GM18873 (cell line): ENCODE measurements at regions not wholly inside any gene's neighbourhood (a gene's known extent, or its start where the extent isn't known, plus 50 kb on each side); places are given as distances from the start of the nearest gene placed in this dataset.

ENCODE experiments used
- ATAC-seq: cut with Tn5 transposase; IDR thresholded peaks from one replicate; pipeline ENCODE4 v1.9.1; 2021; ENCODE audit warnings: mild to moderate bottlenecking, moderate library complexity, moderate number of reproducible peaks; ENCODE audit not compliant: unreplicated experiment, low FRiP score

DNA sequence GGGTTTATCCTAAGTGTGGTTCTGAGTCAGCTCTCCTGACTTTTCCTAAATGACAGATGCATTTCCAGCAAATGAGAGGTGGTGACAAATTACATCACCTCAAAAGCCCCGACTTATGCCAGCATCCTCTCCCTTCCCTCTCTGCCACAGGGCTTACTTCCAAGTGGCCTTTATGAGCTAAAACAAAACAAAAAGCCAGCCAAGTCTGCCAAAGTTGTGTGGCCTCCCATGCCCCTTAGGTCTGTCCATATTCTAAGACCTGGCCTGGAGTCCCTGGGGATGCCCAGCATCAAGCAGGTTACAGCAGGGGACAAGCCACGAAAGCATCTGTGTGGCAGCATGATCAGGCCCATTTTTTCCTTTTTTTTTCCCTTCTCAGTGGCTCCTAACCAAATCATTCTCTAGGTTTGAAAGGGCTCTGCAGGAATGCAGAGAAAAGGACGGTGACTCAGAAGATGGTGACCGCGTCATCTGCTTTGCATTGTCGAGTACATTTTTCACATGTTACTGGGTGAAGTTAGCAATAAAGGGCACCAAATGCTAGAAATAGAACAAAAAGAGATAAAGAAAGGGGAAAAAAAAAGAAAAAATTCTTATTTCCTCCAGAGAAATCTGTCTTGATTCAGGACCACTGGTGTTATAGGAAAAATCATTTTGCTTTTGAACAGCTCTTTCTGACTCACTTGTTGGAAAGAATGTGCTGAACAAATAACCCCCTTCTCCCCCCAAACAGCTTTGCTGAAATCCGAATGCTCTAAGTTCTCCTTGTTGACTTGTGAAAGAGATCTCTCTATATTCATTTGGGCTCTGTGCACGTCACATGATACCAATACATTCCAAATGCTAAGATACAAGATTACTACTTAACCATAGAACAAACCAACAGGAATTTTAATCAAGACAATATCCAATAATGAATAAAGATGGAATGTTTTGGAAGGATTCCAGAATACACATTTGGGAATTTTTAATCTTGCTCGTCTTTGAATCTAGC is 178.7 kb downstream of the EN1 start:
- ATAC-seq = no peak

DNA sequence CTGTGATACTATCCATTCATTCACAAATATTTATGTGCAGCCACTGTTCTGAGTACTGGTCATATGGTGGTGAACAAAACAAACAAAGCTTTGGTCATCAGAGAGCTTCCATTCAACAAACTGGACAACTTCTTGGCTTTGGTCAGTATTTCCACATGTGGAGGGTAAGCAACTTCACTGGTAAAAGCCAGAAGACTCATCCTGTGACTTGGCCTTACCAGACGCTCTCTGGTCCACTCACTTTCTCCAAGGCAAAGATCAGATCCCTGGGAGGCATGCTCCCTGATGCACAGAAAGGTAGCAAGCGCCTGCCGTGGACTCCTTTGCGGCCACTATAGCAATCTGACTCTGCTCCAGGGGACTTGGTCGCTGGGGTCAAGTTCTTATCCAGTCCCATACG is 179.5 kb downstream of the EN1 start:
- no peak for ATAC-seq

DNA sequence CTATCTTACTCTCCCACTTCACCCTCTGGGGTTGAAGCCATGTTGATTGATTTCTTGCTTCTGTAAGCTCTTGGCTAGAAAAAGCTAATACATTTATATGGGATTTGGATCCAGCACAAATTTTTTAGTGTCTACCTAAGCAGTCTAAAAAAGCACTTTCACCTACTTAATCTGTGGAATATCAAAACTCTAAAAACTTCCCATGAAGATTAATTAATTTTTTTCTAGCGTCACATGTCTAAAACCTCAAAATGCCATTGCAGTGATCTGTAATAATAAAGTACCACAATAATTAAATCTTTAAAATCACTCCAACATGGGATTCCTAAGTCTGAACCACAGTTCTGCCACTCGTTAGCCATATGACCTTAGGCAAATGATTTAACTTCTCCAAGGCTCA is 180.1 kb downstream of the EN1 start:
- ATAC-seq = no peak

DNA sequence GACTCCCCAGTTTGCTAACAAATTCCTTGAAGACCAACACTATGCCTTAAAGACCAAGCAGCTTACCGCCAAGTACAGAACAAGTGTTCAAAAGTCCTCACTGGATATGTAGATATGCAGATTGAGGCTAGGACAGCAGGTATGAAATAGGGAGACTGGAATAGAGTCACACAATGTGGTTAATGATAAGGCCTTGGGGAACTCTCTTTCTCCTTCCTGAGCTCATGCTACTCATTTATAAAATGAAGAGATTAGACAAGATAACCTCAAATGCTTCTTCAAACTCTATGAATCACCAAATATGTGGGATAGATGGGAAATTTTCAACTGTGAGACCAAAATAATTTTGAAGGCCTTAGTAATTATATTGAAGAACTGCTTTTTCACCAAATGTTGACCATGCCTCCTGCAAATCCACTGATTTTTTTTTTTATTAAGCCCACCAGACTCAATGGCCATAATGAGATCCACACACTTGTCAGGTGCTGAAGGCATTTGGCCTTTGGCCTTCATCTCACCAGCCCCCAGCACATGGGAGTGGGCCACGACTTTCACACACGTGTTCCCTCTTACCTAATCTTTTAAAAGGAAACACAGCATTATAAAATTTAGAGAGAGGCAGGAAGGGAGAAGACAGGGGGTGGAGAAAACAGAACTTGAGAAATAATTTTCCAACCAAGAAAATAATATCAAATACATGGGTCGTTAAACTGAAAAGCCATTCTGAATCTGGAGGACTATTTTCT is 181.5 kb downstream of the EN1 start:
- no peak for ATAC-seq

DNA sequence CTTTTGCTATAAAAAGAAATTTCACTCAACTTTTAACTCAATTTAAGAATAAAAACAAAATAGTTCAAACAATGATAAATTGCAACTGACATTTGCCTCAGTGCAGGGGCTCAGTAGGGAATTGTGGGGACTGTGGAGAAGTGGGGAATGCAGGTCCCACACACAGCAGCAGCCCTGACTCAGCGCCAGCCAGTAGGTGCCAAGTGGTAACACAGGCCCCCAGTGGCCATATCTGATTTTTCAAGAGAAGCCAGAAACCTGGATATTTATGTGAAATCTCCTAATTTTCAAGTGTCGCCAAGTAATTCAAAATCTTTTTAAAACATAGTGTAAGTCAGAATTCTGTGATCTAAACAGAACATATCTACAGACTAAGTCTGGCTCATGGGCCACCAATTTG is 186.3 kb downstream of the EN1 start:
- no peak for ATAC-seq

DNA sequence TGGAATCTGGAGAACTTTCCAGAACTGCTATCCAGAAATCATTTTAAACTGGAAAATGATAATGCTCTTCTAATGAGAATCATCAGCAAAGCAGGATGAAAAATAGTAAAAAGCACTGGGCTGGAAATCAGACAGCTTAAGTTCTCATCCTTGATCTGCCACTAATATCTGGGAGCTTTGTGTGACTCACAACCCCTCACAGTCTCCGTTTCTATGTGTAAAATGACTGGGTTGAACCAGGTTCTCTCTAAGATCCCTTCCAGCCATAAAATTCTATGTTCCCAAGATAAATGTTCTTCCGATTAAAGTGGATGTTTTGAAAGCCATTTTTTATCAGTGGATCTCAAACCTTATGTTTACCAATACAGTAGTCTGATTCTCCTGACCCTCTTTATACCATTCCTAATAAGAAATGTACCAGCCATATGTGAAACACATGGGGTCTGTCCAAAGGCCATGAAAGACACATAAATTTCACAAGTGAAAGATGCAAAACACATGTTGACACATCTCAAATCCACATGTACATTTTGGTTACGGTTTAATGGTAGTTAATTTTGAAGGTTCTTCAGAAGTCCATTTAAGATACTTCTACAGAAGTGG is 188.8 kb downstream of the EN1 start:
- ATAC-seq = no peak

DNA sequence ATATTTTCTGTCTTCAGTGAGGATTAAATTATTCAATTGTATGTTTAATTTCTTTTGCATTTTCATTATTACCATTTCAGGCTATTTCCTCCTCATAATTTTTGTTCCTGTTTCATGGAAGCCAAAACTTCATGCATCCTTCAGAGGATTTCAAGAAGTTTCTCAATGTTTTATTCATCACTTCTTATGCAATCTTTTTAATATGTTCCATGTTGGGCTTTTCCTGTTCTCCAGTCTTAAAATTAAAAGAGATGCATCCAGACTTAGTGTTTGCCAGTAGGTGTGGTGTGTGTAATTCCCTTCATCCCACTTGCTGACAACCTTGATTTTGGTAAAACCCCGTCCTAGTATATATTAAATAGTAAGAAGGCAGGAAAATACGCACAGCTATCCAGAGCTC is 190.0 kb downstream of the EN1 start:
- ATAC-seq = no peak

DNA sequence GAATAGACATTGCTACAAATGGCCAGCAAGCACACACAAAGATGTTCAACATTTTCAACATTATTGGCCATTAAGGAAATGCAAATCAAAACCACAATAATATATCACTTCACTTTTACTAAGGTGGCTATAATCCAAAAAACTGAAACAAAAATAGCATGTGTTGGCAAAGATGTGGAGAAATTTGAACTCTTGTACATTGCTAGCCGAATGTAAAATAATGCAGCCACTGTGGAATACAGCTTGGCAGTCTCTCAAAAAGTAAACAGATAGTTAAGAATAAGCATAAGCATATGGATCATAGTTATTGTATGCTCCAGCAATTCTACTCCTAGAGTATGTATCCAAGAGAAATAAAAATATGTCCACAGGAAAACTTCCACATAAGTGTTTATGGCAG is 192.5 kb downstream of the EN1 start:
- no peak for ATAC-seq

DNA sequence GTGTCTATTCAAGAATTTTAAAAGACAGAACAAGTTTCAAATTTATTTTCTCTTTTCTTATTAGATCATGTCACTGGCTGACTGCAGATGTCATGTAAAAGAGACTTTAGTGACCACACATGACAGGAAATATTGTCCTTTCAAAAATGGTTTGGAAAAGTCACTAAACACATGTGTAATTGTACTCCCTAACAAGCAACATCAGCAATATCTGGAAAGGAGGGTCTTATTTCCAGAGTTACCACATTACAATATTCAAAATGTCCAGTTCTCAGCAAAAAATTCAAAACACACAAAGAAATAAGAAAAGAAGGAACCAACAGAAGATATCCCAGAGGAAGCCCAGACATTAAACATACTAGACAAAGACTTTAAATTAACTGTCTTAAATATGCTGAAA is 197.1 kb downstream of the EN1 start:
- ATAC-seq = no peak

DNA sequence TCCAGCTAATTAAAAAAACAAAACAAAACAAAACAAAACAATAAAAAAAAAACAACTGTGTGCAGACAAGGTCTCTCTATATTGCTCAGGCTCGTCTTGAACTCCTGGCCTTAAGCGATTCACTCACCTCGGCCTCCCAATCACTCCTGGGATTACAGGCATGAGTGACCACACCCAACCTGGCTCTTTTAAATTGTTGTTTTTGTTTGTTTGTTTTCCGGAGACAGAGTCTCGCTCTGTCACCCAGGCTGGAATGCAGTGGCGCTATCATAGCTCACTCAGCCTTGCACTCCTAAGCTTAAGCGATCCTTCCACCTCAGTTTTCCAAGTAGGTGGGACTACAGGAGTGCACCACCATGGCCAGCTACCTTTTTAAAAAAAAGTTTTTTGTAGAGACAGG is 201.6 kb downstream of the EN1 start:
- ATAC-seq = no peak

DNA sequence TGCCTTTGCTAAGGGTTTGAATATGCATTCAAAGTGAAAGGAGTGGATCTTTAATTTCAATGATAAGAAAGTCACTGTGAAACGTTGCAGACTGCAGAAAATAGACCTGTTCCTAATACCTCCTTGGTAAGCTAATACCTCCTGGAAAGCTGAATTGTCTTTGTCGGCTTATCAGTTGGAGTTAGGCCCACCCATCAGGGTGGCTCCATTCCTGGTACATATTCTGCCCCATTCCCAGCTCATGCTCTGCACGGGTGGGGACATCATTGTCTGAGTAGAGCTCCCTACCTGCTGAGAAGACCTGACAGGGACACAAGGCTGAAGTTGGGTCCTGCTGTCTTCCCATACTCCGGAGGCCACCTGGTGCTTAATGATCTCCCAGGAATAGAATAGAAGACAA is 203.3 kb downstream of the EN1 start:
- ATAC-seq = no peak

DNA sequence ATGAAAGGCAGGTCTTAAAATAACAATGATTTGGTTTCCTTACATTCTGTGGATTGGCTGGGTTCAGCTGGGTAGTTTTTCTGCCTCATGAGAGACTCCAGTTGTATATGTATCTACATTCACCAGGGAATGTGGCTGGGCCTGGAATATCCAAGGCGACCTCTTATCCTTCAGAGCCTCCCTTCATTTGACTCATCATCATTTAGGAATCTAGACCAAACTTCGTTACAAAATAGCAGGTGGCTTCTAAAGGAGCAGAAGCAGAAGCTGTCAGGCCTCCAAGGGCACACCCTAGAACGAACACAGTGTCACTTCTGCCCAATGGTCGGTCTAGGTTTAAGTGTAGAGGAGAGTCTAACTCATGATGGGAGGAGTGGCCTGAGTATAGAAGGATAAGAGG is 204.2 kb downstream of the EN1 start:
- ATAC-seq = no peak

DNA sequence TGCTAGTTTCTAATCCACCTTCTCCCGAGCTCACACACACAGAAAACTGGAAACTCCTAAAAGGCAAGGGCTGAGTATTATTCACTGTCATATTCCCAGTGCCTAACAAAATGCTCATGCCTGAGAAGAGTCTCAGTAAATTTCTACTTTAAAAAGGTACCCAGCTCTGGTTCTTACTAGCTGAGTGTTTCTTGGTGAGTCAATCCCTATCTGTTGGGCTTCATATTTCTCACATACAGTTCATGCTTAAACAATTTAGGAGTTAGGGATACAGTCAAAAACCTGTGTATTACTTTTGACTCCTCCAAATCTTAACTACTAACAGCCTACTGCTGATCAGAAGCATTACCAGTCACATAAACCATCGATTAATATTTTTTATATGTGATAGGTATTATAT is 204.9 kb downstream of the EN1 start:
- no peak for ATAC-seq

DNA sequence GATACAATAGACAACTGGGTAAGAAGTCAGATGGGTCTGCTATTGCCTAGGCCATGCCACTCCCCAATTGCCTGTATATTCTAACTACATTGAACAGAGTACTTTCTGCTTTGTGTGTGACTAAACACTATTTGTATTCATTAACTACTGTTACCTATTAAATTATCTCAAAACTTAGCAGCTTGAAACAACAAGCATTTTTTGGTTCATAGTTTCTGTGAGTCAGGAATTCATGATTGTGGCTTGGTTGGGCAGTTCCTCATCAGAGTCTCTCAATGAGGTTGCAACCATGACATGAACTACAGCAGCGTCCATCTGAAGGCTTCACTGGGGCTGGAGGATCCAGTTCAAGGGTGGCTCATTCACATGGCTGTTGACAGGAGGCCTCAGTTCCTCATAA is 205.7 kb downstream of the EN1 start:
- ATAC-seq = no peak

DNA sequence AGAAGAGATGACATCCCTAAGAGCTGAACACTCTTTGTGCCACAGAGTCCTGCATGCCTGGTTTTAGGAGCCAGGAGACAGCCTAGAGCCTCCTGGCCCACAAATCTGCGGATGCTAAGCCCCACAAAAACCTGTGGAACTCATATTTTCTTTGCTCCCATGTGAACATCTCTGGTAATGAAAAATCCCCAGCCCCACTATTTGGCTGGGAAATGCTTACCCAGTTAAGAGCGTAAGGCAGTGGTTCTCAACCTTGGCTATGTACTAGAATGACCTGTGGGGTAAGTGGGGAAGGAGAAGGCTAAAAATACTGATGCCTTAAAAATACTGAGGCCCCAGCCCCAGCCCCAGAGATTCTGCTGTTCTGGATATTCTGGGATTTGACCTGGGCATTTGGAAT is 208.1 kb downstream of the EN1 start:
- ATAC-seq = no peak

DNA sequence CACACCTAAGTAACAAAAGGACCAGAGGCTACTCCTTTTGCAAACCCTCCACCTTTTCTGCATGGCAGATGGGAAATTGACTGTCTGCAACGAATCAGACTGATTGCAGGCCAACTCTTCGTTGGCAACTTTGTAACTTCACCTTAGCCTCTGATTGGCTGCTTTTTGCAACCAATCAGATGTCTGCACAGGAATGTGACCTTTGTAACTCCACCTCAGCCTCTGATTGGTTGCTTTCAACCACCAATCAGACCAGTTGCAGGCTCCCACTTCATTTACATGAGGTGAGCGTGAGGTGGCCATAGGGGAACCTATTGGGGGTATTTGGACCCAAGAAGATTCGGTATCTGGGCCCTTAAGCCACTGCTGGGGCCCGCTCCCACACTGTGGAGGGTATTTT is 209.0 kb downstream of the EN1 start:
- no peak for ATAC-seq

DNA sequence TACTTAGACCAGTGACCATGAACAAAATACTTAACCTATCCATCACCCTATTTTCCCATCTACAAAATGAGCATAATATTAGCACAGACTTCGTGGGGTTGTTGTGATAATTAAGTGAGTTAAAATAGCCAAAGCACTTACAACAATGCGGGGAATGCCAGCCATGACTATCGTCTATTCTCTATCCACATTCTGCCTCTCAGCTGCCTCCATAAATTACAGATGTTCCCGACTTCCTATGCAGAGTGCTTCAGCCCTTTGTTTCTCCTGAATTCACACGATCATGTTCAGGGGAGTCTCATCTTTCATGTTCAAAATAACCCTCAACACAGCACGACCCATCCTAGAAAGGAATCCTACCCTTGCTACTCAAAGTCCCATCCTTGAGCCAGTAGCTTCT is 211.6 kb downstream of the EN1 start:
- ATAC-seq = no peak

DNA sequence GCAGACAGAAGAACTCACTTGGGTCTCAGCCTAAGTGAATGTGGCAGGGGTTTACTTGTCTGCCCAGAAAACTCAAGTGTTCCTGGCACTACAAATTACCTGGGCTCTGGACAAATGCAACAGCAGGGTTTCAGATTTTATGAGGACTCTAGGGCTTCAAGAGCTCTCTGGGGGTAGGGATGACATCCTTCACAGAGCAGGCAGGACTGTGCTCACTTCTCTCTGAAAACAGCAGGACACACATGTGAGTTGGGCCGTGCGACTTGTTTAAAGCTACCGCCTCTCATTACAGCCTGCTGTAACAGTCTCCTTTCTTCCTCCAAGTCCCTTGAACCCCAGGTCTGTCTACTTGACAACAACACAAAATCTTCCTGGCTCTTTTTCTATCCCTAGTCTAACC is 212.6 kb downstream of the EN1 start:
- ATAC-seq = no peak

DNA sequence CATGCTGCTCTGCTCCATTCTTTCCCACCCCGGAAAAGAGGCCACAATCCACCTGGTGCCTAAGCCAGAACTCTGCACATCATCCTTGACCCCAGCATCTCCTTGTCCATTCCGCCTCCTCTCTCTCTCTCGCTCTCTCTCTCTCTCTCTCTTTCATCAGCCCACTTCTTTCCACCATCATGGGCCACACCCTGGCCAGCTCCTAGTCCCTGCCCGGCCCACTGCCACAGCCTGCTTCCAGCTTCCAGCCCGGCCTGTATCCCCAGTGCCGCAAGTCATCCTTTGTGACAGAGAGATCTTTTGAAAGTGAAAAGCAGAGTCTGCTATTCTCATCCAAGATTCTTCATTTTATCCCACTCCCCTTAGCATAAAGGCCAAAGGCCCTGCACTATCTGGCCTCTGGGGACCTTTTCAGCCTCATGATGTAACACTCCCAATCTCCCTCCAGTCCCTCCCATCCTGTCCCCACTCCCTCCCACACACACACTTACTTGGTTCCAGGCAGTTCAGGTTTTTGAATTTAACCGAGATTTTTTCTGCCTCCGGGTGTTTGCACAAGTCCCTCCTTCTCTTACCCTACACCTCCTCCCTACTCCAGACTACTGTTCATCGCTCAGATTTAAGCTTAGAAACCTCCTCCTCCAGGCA is 214.0 kb downstream of the EN1 start:
- ATAC-seq = no peak

DNA sequence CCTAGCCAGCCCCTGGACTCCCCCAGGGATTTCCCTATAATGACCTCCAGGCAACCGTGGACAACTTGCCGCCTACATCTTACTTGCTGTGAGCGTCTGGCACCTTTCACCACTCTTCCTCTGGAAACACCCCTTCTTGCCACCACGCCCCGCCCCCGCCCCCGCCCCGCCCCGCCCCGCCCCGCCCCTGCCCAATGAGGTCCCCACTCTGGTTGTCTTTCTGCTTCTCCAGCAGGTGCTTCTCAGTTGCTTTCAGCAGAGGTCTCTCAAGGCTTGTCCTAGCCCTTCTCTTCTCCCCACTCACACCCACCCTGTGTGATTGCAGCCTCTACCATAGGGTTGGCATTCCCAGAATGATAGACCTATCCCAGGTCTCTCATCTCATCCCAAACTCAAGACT is 214.5 kb downstream of the EN1 start:
- ATAC-seq = no peak

DNA sequence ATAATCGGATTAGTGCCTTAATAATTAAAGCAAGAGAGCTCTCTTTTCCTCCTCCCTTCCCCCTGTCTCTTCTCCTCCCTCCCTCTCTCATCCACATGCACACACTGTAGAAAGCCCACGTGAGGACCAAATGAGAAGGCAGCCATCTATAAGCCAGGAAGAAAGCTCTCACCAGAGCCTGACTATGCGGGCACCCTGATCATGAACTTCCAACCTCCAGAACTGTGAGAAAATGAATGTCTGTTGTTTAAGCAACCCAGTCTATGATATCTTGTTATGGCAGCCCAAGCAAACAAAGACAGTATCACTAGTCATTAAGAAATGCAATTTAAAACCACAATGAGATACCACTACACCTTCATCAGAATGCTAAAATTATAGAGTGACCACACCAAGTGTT is 220.3 kb downstream of the EN1 start:
- ATAC-seq = no peak
